H1 (cell line): ENCODE measurements at regions not wholly inside any gene's neighbourhood (a gene's known extent, or its start where the extent isn't known, plus 50 kb on each side); places are given as distances from the start of the nearest gene placed in this dataset.

Source experiments
- CTCF ChIA-PET: fragments of 300-600 bp; sonication (Branson Sonifier 250); formaldehyde crosslinking; loops from one replicate; lab custom pipeline; 2021; ENCODE audit not compliant: partially characterized antibody; lab: Charles Lee
- POLR2A ChIA-PET: fragments of 300-600 bp; sonication (Branson Sonifier 250); formaldehyde crosslinking; loops from one replicate; lab custom pipeline; 2021; ENCODE audit warnings: inconsistent platforms; ENCODE audit not compliant: partially characterized antibody; lab: Charles Lee
- DNase-seq, 2 experiments: peaks; one replicate each; pipeline versions ENCODE4 v3.0.0 to v3.0.0-alpha.2; 2010 to 2022; ENCODE audit warnings: low spot score in 2 of 2, low read depth in 1 of 2, mixed read lengths in 1 of 2
- FAIRE-seq: peaks from 2 replicates; lab custom pipeline; 2011; peaks lifted over from hg19 to GRCh38; lab: Jason Lieb, UNC
- H2AFZ ChIP-seq: 2 replicates; pipeline ENCODE4 v1.8.1; 2012; ENCODE audit warnings: low read length, inconsistent platforms
- H2AK5ac ChIP-seq: 2 replicates; pipeline ENCODE4 v1.6.1; 2013; ENCODE audit warnings: low read depth, low read length
- H2BK120ac ChIP-seq: replicated peaks from 2 replicates; pipeline ENCODE3; 2013; ENCODE audit warnings: low read depth, low read length, inconsistent platforms
- H2BK12ac ChIP-seq: 2 replicates; pipeline ENCODE4 v1.6.1; 2013; ENCODE audit warnings: low read depth, low read length
- H2BK15ac ChIP-seq: 2 replicates; pipeline ENCODE4 v1.6.1; 2013; ENCODE audit warnings: low read length
- H2BK20ac ChIP-seq: 2 replicates; pipeline ENCODE4 v1.6.1; 2013; ENCODE audit warnings: low read length
- H2BK5ac ChIP-seq: 2 replicates; pipeline ENCODE4 v1.6.1; 2013; ENCODE audit warnings: low read depth, low read length
- H3K14ac ChIP-seq: 2 replicates; pipeline ENCODE4 v1.6.1; 2013; ENCODE audit warnings: inconsistent platforms; ENCODE audit not compliant: insufficient read length
- H3K18ac ChIP-seq: 2 replicates; pipeline ENCODE4 v1.6.1; 2013; ENCODE audit warnings: low read length; ENCODE audit errors: extremely low read depth
- H3K23ac ChIP-seq: 2 replicates; pipeline ENCODE4 v1.6.1; 2013; ENCODE audit warnings: inconsistent platforms; ENCODE audit not compliant: insufficient read length
- H3K23me2 ChIP-seq: 2 replicates; pipeline ENCODE4 v1.6.1; 2013; ENCODE audit warnings: low read depth, low read length
- H3K27ac ChIP-seq: 2 replicates; pipeline ENCODE4 v1.6.1; 2011; ENCODE audit warnings: low read depth, low read length, inconsistent platforms
- H3K27me3 ChIP-seq, 4 experiments: replicated peaks in 1 of 4; 1 replicate in 1 of 4; 2 replicates in 3 of 4; pipeline versions ENCODE4 v1.6.1 to v1.8.1; 2011 to 2013; ENCODE audit warnings: low read length in 3 of 4, mild to moderate bottlenecking in 3 of 4, inconsistent platforms in 2 of 4, mixed read lengths in 2 of 4, moderate library complexity in 1 of 4; ENCODE audit not compliant: control insufficient read depth in 3 of 4, insufficient read depth in 3 of 4; ENCODE audit errors: extremely low read depth in 1 of 4
- H3K36me3 ChIP-seq, 4 experiments: 2 replicates each; pipeline versions ENCODE4 v1.6.1 to v1.8.1; 2011 to 2013; ENCODE audit warnings: mild to moderate bottlenecking in 4 of 4, low read length in 3 of 4, moderate library complexity in 2 of 4, control low read depth in 1 of 4, inconsistent platforms in 1 of 4; ENCODE audit not compliant: insufficient read depth in 4 of 4, control insufficient read depth in 2 of 4
- H3K4ac ChIP-seq: replicated peaks from 2 replicates; pipeline ENCODE3; 2013; ENCODE audit warnings: low read length, low read depth, mixed read lengths, inconsistent platforms; ENCODE audit not compliant: insufficient read length
- H3K4me1 ChIP-seq, 4 experiments: replicated peaks in 1 of 4; 1 replicate in 1 of 4; 2 replicates in 3 of 4; pipeline versions ENCODE4 v1.6.1 to v1.8.1; 2011 to 2013; ENCODE audit warnings: low read length in 3 of 4, inconsistent platforms in 2 of 4, mixed read lengths in 1 of 4; ENCODE audit not compliant: insufficient read depth in 4 of 4, control insufficient read depth in 3 of 4
- H3K4me2 ChIP-seq, 2 experiments: 2 replicates each; pipeline versions ENCODE4 v1.6.1 to v1.8.1; 2011 to 2013; ENCODE audit warnings: low read depth in 2 of 2, low read length in 2 of 2, control low read depth in 1 of 2, inconsistent platforms in 1 of 2, mild to moderate bottlenecking in 1 of 2; ENCODE audit not compliant: insufficient read depth in 1 of 2
- H3K4me3 ChIP-seq, 4 experiments: fragments of 200-600, 300-600 bp in 1 of 4; sonication (generic), shearing (Covaris generic), sonication (Bioruptor Twin) in 1 of 4; 2 replicates each; pipeline versions ENCODE4 v1.5.1 to v1.8.1; 2011 to 2016; ENCODE audit warnings: low read length in 4 of 4, low read depth in 3 of 4, control low read depth in 2 of 4, inconsistent platforms in 2 of 4, mild to moderate bottlenecking in 2 of 4, mixed read lengths in 1 of 4, moderate library complexity in 1 of 4; ENCODE audit not compliant: insufficient read depth in 2 of 4; ENCODE audit errors: extremely low read depth in 1 of 4
- H3K56ac ChIP-seq: replicated peaks from 2 replicates; pipeline ENCODE3; 2013; ENCODE audit warnings: low read depth, mild to moderate bottlenecking, mixed read lengths, low read length, inconsistent platforms; ENCODE audit not compliant: insufficient read length
- H3K79me1 ChIP-seq: 2 replicates; pipeline ENCODE4 v1.6.1; 2013; ENCODE audit warnings: low read depth, low read length, control low read depth
- H3K79me2 ChIP-seq, 2 experiments: 2 replicates each; pipeline versions ENCODE4 v1.6.1 to v1.8.1; 2012 to 2013; ENCODE audit warnings: low read length in 2 of 2, mild to moderate bottlenecking in 2 of 2, inconsistent platforms in 1 of 2; ENCODE audit not compliant: insufficient read depth in 2 of 2, control insufficient read depth in 1 of 2
- H3K9ac ChIP-seq, 4 experiments: replicated peaks in 1 of 4; 1 replicate in 1 of 4; 2 replicates in 3 of 4; pipeline versions ENCODE4 v1.6.1 to v1.8.1; 2011 to 2013; ENCODE audit warnings: low read depth in 3 of 4, low read length in 3 of 4, control low read depth in 2 of 4, mild to moderate bottlenecking in 2 of 4, moderate library complexity in 2 of 4, inconsistent platforms in 1 of 4; ENCODE audit errors: extremely low read depth in 1 of 4
- H3K9me3 ChIP-seq, 2 experiments: 2 replicates each; pipeline versions ENCODE4 v1.6.1 to v1.8.1; 2012 to 2013; ENCODE audit warnings: mild to moderate bottlenecking in 2 of 2, moderate library complexity in 2 of 2, control low read depth in 1 of 2, inconsistent platforms in 1 of 2, low read depth in 1 of 2, low read length in 1 of 2, mixed read lengths in 1 of 2; ENCODE audit not compliant: insufficient read depth in 2 of 2
- H4K20me1 ChIP-seq, 2 experiments: replicated peaks in 1 of 2; 2 replicates each; pipeline versions ENCODE3 to v1.8.1; 2011 to 2013; ENCODE audit warnings: inconsistent platforms in 2 of 2, low read length in 2 of 2, mild to moderate bottlenecking in 1 of 2; ENCODE audit not compliant: insufficient read depth in 2 of 2, control insufficient read depth in 1 of 2
- H4K5ac ChIP-seq: 2 replicates; pipeline ENCODE4 v1.6.1; 2013; ENCODE audit warnings: low read length, low read depth, mixed read lengths, inconsistent platforms; ENCODE audit not compliant: insufficient read length
- H4K8ac ChIP-seq: 2 replicates; pipeline ENCODE4 v1.8.0; 2013; ENCODE audit warnings: mild to moderate bottlenecking, moderate library complexity, low read length, inconsistent platforms; ENCODE audit not compliant: insufficient read depth; ENCODE audit errors: extremely low read depth
- H4K91ac ChIP-seq: replicated peaks from 2 replicates; pipeline ENCODE3; 2013; ENCODE audit warnings: low read length, mixed read lengths, inconsistent platforms; ENCODE audit not compliant: insufficient read length
- BACH1 ChIP-seq: IDR thresholded peaks from 2 replicates; pipeline ENCODE4 v1.6.1; 2012; ENCODE audit warnings: low read length, improper control_type of control experiment
- BCL11A ChIP-seq, 2 experiments: IDR thresholded peaks; one replicate each; pipeline ENCODE4 v1.6.1; 2011; ENCODE audit warnings: low read depth in 2 of 2, low read length in 2 of 2, mild to moderate bottlenecking in 2 of 2
- BRCA1 ChIP-seq: IDR thresholded peaks from 2 replicates; pipeline ENCODE4 v1.6.1; 2012; ENCODE audit warnings: low read depth, low read length, improper control_type of control experiment
- KDM1A ChIP-seq: fragments of 200-600, 300-600 bp; sonication (generic); IDR thresholded peaks from 2 replicates; pipeline ENCODE4 v1.7.1; 2016; ENCODE audit warnings: mild to moderate bottlenecking, low read length, borderline replicate concordance
- KDM4A ChIP-seq: IDR thresholded peaks from one replicate; pipeline ENCODE4 v1.7.1; 2012; ENCODE audit warnings: low read depth, mild to moderate bottlenecking, moderate library complexity, low read length, inconsistent platforms; ENCODE audit not compliant: severe bottlenecking
- KDM5A ChIP-seq: fragments of 200-600 bp; IDR thresholded peaks from 2 replicates; pipeline ENCODE4 v1.7.1; 2012; ENCODE audit warnings: mild to moderate bottlenecking, low read length, inconsistent platforms, mixed read lengths
- MAFK ChIP-seq: IDR thresholded peaks from 2 replicates; pipeline ENCODE4 v1.6.1; 2012; ENCODE audit warnings: low read depth, mild to moderate bottlenecking, improper control_type of control experiment, low read length
- MAX ChIP-seq: IDR thresholded peaks from 2 replicates; pipeline ENCODE4 v1.6.1; 2012; ENCODE audit warnings: inconsistent platforms
- NANOG ChIP-seq: IDR thresholded peaks from 2 replicates; pipeline ENCODE4 v1.6.1; 2011; ENCODE audit warnings: low read length, low read depth, mild to moderate bottlenecking, inconsistent platforms; ENCODE audit not compliant: insufficient read depth, poor library complexity, severe bottlenecking
- POLR2A ChIP-seq, 2 experiments: IDR thresholded peaks; 1 replicate in 1 of 2; 2 replicates in 1 of 2; pipeline ENCODE4 v1.6.1; 2011; ENCODE audit warnings: low read depth in 2 of 2, low read length in 2 of 2, mild to moderate bottlenecking in 2 of 2; ENCODE audit errors: control extremely low read depth in 1 of 2
- RBBP5 ChIP-seq: IDR thresholded peaks from 2 replicates; pipeline ENCODE4 v1.7.1; 2012; ENCODE audit warnings: low read depth, mild to moderate bottlenecking, inconsistent platforms, low read length, moderate library complexity, borderline replicate concordance
- RXRA ChIP-seq: IDR thresholded peaks from 2 replicates; pipeline ENCODE4 v1.6.1; 2011; ENCODE audit warnings: low read depth, mild to moderate bottlenecking, low read length, moderate library complexity; ENCODE audit not compliant: insufficient read depth
- SP1 ChIP-seq: IDR thresholded peaks from 2 replicates; pipeline ENCODE4 v1.6.1; 2011; ENCODE audit warnings: low read depth, low read length
- SP2 ChIP-seq: IDR thresholded peaks from 2 replicates; pipeline ENCODE4 v1.6.1; 2012; ENCODE audit warnings: mild to moderate bottlenecking, low read length, inconsistent platforms
- TEAD4 ChIP-seq: IDR thresholded peaks from 2 replicates; pipeline ENCODE4 v1.6.1; 2012; ENCODE audit warnings: low read depth, low read length, inconsistent platforms, mixed read lengths
- WGBS, 2 experiments: shearing (Covaris generic) in 1 of 2; methylation state at CpG; one replicate each; pipeline versions ENCODE4 v1.1.6 to v1.1.7; 2013 to 2015; ENCODE audit warnings: low lambda C conversion rate in 2 of 2, mixed read lengths in 2 of 2, inconsistent platforms in 1 of 2, low coverage in 1 of 2, missing lambda C conversion rate in 1 of 2; ENCODE audit not compliant: insufficient replicate concordance in 2 of 2, insufficient coverage in 1 of 2, insufficient read length in 1 of 2; ENCODE audit errors: extremely low coverage in 1 of 2, missing lambda C conversion rate in 1 of 2; 5-methylcytosine and 5-hydroxymethylcytosine counted together

GRCh38 chr2:226267516-226268289, 531.9 kb downstream of the IRS1 start:
- no peak overlapping the region for H2BK5ac ChIP-seq
- H2AFZ ChIP-seq, result no peak overlapping the region
- 92% methylated on average over 3 of the region's 3 CpGs; no CpG with 5 or more reads in 1 of the 2 experiments for WGBS, 2 experiments
- H2AK5ac ChIP-seq, result no peak overlapping the region
- no peak for DNase-seq
- H2BK12ac ChIP-seq, result no peak overlapping the region
- CTCF ChIA-PET, result no interaction called here
- no peak overlapping the region for H3K9ac ChIP-seq
- no peak overlapping the region for H3K4me2 ChIP-seq
- no peak for TF ChIP-seq MAFK
- TF ChIP-seq RXRA, result no peak
- TF ChIP-seq NANOG, result no peak
- no peak for TF ChIP-seq MAX
- TF ChIP-seq BACH1, result no peak
- TF ChIP-seq KDM1A, result no peak
- TF ChIP-seq KDM4A, result no peak
- TF ChIP-seq TEAD4, result no peak
- no peak for TF ChIP-seq POLR2A (IDR thresholded peaks at IDR 0.05; ENCODE audit: control extremely low read depth in 1 of 2, low read depth in 2 of 2, low read length in 2 of 2)
- no peak for TF ChIP-seq SP1
- no peak for TF ChIP-seq SP2
- TF ChIP-seq RBBP5, result no peak
- no peak for TF ChIP-seq KDM5A
- TF ChIP-seq BCL11A (IDR thresholded peaks at IDR 0.05; ENCODE audit: low read depth in 2 of 2, low read length in 2 of 2), result no peak
- TF ChIP-seq BRCA1, result no peak
- H3K36me3 ChIP-seq, result no peaks in the 10 kb centered on the region
- no peak overlapping the region for H4K91ac ChIP-seq
- H3K79me2 ChIP-seq, result no peaks in the 10 kb centered on the region
- peak overlapping the region; percentile 31 for H3K14ac ChIP-seq
- no peak overlapping the region for H3K4ac ChIP-seq
- FAIRE-seq, result no peak
- H3K23me2 ChIP-seq, result no peaks in the 10 kb centered on the region; the same call in 1 of the 2 replicates
- H3K27ac ChIP-seq, result no peak overlapping the region
- H3K4me3 ChIP-seq, result no peak overlapping the region
- H3K18ac ChIP-seq, result no peak overlapping the region
- H2BK15ac ChIP-seq, result no peak overlapping the region
- no peak overlapping the region for H2BK120ac ChIP-seq
- no peak overlapping the region for H2BK20ac ChIP-seq
- no peak overlapping the region for H3K56ac ChIP-seq
- H3K4me1 ChIP-seq, result no peaks in the 10 kb centered on the region
- no peak overlapping the region for H4K5ac ChIP-seq
- no peak overlapping the region for H3K23ac ChIP-seq
- no peaks in the 10 kb centered on the region for H3K79me1 ChIP-seq
- H3K9me3 ChIP-seq, result no peaks in the 10 kb centered on the region
- no peaks in the 10 kb centered on the region for H3K27me3 ChIP-seq
- POLR2A ChIA-PET, result no interaction called here
- H4K20me1 ChIP-seq, result no peaks in the 10 kb centered on the region
- H4K8ac ChIP-seq, result no peak overlapping the region
